T-helper 2 cell treated with Interferon-gamma antibody and Interleukin-4, amounts not matched to agents 100 ng/mL and 5 ng/mL, for 36 hours (primary cell): ENCODE measurements at regions not wholly inside any gene's neighbourhood (a gene's known extent, or its start where the extent isn't known, plus 50 kb on each side); places are given as distances from the start of the nearest gene placed in this dataset.
"Not testable (repeated sequence)": the region's sequence is repeated elsewhere in the genome, so short reads cannot be mapped to it uniquely, and the experiment has no call there.

Source experiments
- intact Hi-C: fragments of 100-400 bp; cut with micrococcal nuclease; formaldehyde crosslinking; loops from one replicate; pipeline ENCODE4 v1.15.1; 2023

DNA sequence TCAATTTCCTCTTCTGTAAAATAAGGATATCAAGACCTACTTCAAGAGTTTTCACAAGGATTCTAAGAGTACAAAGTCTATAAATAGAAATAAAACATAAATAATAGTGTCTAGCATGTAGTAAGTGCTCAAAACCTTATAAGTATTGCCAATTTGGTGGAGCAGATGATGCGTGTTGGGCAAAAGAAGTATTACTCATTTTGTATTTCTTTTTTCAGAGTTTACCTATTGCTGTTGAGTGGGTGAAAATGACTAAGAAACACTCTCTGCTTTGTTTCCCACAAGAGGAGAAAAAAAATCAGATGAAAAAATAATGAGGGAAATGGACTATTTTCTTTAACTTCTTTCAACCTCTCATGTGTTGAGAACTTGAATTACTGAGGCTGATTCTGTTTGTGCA, 103.3 kb upstream of the KCNK2 start:
- intact Hi-C loops, result no loop called here

DNA sequence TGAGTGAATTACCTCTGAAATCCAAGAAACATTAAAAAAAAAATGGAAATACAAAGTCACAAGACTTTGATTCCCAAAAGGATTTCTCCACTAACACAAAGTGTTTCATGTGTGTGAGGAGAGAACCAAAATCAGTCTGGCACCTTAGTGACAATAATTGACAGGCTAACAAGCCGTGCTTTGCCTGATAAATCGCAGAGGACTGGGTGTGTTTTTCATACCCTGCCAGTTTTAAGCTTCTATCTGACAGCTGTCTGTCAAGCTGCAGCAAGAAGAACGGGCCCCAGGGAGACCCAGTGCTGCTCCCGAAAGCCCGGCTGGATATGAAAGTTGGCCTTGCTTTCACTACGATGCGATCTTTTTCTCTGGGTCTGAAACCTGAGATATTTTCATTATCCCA, 101.6 kb upstream of the KCNK2 start:
- intact Hi-C loops, result no loop called here

DNA sequence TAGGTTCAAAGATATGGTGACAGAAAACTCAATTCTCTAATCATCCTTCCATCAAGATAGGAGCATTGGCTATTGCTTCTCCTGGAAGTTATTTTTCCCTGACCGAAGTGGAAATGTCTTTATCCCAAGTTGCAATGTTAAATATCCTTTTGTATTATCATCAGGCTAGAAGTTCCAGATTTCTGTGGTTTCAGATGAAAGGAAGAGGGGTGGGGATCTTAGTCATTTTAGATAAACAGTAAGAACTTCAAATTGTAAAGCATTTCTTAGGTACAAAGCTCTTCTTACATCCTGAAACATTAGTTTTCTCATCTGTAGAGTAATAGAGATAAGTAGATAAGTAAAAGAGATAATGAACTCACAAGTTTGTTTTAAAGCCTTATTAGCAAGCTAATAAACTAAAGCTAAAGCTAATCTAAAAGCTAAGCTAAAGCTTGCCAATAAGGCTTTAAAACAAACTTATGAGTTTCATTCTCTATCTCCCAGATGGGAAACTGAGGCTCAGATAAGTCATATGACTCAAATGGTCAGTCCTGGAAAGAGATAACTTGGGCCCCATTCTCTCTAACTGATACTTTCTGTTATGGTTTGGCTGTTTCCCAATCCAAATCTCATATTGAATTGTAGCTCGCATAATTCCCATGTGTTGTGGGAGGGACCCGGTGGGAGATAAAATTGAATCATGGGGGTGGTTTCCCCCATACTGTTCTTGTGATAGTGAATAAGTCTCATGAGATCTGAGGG, 99.2 kb upstream of the KCNK2 start:
- intact Hi-C loops, result no loop called here

DNA sequence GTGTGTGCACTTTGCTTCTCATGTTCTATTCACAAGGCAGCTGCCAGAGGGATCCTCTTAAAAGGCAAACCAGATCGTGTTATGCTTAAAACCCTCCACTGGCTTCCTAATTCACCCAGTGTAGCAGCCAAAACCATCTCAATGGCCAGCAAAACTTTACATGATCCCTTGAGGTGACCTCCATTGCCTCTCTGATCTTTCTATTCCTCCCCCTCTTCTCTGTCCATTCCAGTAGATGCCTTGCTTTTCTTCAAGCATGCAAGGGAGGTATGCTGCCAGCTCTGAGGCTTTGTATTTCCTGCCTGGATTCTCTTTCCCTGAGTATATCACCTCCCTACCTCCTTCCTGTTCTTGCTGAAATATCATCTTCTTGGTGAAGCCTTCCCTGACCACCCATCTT, 93.2 kb upstream of the KCNK2 start:
- intact Hi-C loops, result no loop called here

- intact Hi-C loops, result no loop called here
Measured at GRCh38 chr1:214990619-214991018, 91.9 kb upstream of the KCNK2 start.

DNA sequence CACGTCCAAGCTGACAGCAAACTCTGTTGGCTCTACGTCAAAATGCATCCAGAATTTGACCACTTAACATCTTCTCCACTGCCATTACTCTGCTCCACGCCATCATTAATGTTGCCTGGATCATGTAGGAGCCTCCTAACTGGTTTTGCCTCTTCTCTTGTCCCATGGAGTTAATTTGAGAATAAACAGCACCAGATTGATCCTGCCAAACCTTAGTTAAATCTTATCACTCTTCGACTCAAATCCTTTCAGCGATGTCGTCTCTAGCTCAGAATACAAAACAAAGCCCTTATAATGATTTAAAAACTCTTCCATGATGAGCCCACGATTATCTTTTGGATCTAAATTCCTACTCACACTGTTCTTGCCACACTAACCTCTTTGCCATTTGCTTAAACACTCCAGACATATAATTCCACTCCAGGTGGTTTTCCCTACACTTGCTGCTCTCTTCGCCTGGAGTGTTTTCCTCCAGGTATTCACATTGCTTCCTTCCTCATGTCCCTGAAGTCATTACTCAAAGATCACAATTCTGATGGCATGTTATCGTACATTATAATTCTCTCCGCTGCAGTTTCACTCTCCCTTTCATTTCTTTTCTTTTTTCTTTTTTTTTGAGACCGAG, 90.7 kb upstream of the KCNK2 start:
- intact Hi-C loops, result no loop called here

- intact Hi-C loops, result no loop called here
Measured at GRCh38 chr1:214993419-214993818, 89.1 kb upstream of the KCNK2 start.

GRCh38 chr1:214997685-214998084, 84.9 kb upstream of the KCNK2 start:
- intact Hi-C loops, result no loop called here

DNA sequence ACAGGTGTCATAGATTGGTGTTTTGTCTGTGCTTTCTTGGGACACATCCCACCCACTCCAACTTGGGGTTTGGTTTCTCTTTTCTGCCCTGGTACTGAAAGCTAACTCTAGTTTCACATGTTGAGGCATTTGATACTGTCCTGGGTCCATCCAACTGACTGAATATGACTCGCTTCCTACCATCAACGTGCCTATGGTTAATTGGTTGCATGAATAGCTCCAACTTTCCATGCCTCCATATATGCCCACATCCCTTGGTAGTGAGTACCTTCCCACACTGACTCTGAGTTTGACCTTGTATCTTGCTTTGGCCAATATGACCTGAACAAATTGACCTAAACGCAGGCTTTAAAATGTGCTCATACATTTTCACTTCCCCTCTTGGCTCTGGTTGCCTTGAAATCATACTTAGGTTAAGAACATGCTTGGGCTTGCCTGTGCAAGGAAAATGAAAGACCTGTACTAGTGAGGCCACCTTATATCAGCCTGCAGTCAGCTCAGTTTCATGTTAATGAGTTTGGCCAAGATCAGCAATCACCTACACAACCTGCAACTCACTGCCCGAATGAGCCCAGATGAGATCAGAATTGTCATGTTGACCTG, 81.0 kb upstream of the KCNK2 start:
- intact Hi-C loops, result no loop called here

DNA sequence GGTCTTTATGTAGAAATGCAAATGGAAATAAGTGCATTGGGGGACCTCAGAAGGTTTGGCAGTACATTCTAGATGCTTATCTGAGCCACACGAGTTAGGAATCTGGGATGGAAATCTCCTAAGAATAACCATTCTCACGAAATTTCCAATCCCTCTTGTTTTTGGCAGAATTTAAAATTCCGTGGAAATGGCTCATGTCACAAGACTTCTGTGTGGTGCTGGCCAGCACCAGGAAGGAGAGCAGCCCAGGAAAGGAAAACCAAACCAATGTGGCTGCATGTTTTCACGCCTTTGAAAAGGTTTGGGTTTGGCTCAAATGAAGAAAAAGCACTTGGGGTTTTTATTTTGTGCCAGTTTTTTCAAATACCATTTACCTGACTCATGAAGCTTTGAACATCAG, 80.1 kb upstream of the KCNK2 start:
- intact Hi-C loops, result no loop called here

DNA sequence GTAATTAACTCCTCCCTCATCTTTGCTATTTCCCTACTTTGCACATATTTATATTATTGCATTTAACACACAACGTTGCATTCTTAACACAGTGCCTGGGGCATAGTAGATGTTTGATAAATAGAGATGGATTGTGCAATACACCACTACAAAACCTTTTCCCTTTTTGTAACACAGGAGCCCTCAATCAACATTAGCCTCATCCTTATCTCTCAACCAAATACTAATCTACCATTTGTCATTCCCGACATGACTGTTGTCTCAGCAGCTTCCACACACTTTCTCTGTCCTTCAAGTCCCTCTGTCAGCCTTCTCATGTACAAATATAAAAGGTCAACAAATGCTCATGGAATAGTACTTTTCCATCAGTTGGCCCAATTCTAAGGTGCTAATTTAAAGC, 78.9 kb upstream of the KCNK2 start:
- intact Hi-C loops, result no loop called here

GRCh38 chr1:215004121-215004827, 78.3 kb upstream of the KCNK2 start:
- intact Hi-C loops, result no loop called here

DNA sequence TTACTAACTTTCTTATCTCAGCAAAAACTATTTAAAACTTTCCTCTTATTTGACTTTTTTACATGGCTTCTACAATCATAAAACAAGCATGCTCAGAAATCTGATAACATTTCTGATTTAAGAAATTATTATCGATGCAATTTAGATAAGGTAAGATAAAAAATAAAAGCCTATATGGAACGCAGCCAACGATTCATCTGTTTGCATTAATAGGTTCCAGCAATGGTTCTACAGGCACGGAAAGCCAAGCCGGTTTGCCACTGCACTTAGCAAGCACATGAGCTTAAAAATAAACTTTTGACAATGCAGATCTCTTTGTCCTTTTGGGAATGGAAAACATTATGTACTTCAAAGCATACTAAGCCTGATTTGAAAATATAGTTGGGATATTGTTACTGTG, 77.5 kb upstream of the KCNK2 start:
- intact Hi-C loops, result no loop called here

DNA sequence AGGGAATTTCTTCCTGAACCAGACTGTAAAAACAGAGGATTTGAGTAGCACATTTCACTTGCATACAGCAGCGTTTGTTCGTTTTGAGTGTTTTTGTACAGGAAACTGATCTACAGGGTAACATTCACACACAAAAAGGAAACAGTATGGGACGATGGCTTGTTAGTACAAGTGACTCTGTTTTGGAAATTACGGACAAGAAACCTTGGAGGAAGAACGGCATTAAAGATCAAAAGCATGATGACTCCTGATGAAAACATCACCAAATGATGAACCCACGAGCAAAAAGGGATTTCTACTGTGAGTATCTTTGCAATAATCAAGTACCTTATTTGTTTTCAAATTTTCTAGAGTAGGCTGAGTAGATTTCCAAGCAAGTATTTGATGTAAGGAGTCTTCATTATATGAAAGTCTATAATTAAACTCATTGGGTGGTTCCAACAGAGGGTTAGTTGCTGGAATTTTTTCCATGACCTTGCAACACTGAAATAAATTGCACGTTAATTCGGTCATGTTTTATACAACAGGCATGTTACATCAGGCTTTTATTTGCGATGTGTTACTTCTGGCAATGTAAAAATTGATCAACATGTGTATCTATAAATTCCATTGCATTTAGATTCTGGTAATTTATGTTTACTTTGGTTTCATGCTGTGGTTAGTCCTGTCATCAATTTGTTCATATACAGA, 76.7 kb upstream of the KCNK2 start:
- intact Hi-C loops, result no loop called here

DNA sequence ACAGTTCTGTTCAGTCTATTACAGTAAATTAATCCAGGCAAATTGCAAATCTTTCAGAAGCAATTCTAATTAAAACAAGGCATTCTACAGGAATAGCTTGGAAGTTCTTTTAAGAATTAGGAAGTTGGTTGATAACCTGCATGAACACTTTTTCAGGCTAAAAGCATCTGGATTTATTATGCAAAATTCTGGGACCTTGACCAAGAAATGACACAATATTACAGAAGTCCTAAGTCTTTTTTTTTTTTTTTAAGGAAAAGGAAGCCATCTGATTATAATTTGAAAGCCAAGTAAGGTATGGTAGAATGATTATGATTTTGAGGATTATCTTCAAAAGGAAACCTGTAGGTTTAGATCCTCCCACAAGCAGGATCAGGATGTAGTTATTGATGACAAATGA, 74.7 kb upstream of the KCNK2 start:
- intact Hi-C loops, result no loop called here

DNA sequence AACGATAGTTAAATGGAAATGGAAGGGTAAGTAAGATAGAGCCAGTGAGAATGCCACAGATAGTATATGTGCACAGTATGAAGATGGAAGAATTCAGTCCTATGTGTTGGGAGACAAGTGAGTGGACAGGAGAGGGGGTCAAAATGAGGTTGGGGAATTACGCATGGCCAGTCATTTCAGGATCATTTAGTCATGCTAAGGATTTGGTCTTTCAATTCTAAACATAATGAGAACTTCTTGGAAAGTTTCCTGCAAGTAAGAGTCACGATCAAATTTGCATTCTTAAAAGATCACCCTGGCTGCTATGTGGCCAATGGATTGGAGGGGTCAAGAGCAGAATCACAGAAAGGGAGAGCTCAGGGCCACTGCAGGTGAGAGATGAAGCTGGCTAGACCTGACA, 64.0 kb upstream of the KCNK2 start:
- intact Hi-C loops, result no loop called here

DNA sequence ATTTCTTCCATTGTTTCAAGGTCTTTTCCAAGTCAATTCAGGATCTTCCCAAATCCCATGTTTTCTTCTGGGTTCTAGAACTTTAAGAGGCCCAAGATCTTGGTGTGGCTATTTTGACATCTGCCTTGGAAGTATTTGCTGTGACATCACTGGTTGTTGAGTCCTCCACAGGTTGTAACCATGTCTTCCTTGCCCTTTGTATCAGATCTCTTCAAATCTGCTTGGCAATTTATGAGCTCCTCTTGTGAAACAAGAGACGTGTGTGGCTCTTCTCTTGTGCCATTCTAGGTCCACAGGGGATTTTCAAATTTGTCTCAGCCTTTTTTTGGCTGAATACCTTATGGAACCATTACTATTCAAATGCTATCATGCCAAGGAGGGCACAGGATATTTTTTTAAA, 60.3 kb upstream of the KCNK2 start:
- intact Hi-C loops, result no loop called here

GRCh38 chr1:215022741-215023141, 59.8 kb upstream of the KCNK2 start:
- intact Hi-C loops, result no loop called here

DNA sequence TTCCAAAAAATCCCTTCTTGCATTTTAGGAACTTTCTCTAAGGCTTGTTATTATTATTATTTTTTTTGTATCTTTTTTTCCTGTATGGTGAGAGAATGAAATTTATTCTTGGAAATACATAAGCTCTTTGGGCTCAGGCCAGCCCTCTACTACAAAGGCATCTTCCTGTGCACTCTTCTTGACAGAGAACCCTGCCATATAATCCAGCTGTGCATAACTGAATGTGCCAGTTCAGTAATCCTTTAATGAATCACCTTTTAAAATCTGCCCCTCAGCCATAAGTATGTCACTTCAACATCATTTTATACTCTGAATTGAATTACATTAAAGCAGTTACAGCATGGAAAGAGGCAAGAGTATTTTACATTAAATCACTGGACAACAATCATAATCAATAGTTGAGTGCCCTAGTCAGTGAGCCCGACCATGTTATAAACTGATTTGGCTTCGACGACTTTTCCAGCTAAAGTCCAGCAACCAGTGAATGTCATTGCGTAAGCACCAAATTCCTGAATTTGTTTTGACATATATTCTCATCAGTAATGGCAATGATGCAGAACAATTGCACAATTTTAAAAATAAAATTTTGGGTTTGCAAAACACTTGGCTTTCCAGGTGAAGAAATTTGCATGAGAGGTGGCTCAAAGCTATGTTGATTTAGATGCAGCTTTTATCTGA, 59.2 kb upstream of the KCNK2 start:
- intact Hi-C loops, result no loop called here

GRCh38 chr1:215028954-215029353, 53.6 kb upstream of the KCNK2 start:
- intact Hi-C loops, result no loop called here

- intact Hi-C loops, result not testable (repeated sequence)
Measured at GRCh38 chr1:215030581-215030980, 52.0 kb upstream of the KCNK2 start.
